HCT116 (cell line): ENCODE measurements at regions not wholly inside any gene's neighbourhood (a gene's known extent, or its start where the extent isn't known, plus 50 kb on each side); places are given as distances from the start of the nearest gene placed in this dataset.

ENCODE experiments used
- ATAC-seq: fragments of 200-7000 bp; cut with Tn5 transposase; 2 replicates; pipeline ENCODE4 v1.9.1; 2020; ENCODE audit warnings: mild to moderate bottlenecking, moderate library complexity
- BruUV-seq: library from RNA; stranded (reverse); fragments of 400-500 nt; replicated peaks from 2 replicates; lab custom pipeline; 2021; lab: Mats Ljungman, UMichigan
- CTCF ChIA-PET: fragments of 300-600 bp; sonication (Branson Sonifier 250); formaldehyde crosslinking; loops from one replicate; lab custom pipeline; 2021; ENCODE audit warnings: antibody characterized with exemption; lab: Charles Lee
- POLR2A ChIA-PET: fragments of 300-600, 350-600 bp; sonication (Branson Sonifier 250); formaldehyde crosslinking; loops from one replicate; lab custom pipeline; 2021; ENCODE audit warnings: antibody characterized with exemption; lab: Charles Lee
- RAD21 ChIA-PET, 2 experiments: fragments of 300-600 bp; sonication (Branson Sonifier 250); formaldehyde crosslinking; loops; one replicate each; lab custom pipeline; 2023; ENCODE audit warnings: low total read pairs in 2 of 2; ENCODE audit not compliant: uncharacterized antibody in 2 of 2, unreplicated experiment in 2 of 2, low non-redundant PET in 1 of 2; lab: Charles Lee
- DNase-seq: peaks from one replicate; pipeline ENCODE4 v3.0.0-alpha.2; 2010; ENCODE audit warnings: low read depth, low spot score
- H2AFZ ChIP-seq: fragments of 200-600 bp; shearing (Covaris generic), sonication (generic); 2 replicates; pipeline ENCODE4 v1.6.1; 2017; ENCODE audit warnings: low read depth, mixed run types, mixed read lengths, antibody characterized with exemption, low read length; ENCODE audit not compliant: poor library complexity, severe bottlenecking
- H3K27ac ChIP-seq: 2 replicates; pipeline ENCODE4 v1.5.1; 2012; ENCODE audit warnings: low read depth, low read length
- H3K27me3 ChIP-seq: fragments of 200-600 bp; sonication (generic); 2 replicates; pipeline ENCODE4 v1.6.1; 2016; ENCODE audit warnings: mixed run types, low read length, mixed read lengths; ENCODE audit not compliant: insufficient read depth
- H3K36me3 ChIP-seq, 2 experiments: fragments of 200-500 bp in 1 of 2; fragments of 200-600 bp in 1 of 2; sonication (Bioruptor generic) in 1 of 2; sonication (generic) in 1 of 2; 2 replicates each; pipeline versions ENCODE4 v1.5.1 to v1.6.1; 2014 to 2016; ENCODE audit warnings: low read length in 2 of 2, inconsistent platforms in 1 of 2, mixed read lengths in 1 of 2, mixed run types in 1 of 2; ENCODE audit not compliant: insufficient read depth in 2 of 2, control insufficient read depth in 1 of 2
- H3K4me1 ChIP-seq, 2 experiments: fragments of 200-600 bp in 1 of 2; sonication (generic) in 1 of 2; 2 replicates each; pipeline versions ENCODE4 v1.5.1 to v1.6.1; 2012 to 2017; ENCODE audit warnings: low read length in 2 of 2, inconsistent platforms in 1 of 2, mild to moderate bottlenecking in 1 of 2, mixed read lengths in 1 of 2, mixed run types in 1 of 2, moderate library complexity in 1 of 2; ENCODE audit not compliant: insufficient read depth in 2 of 2, control insufficient read depth in 1 of 2
- H3K4me2 ChIP-seq: fragments of 200-600 bp; sonication (generic); 2 replicates; pipeline ENCODE4 v1.6.1; 2017; ENCODE audit warnings: mixed run types, low read length, mixed read lengths
- H3K4me3 ChIP-seq, 2 experiments: fragments of 200-600 bp in 1 of 2; sonication (generic) in 1 of 2; replicated peaks in 1 of 2; 2 replicates each; pipeline ENCODE4 v1.5.1; 2011 to 2016; ENCODE audit warnings: low read length in 2 of 2, control low read depth in 1 of 2, low read depth in 1 of 2, mild to moderate bottlenecking in 1 of 2, mixed read lengths in 1 of 2, mixed run types in 1 of 2
- H3K79me2 ChIP-seq: fragments of 200-600 bp; sonication (generic); 2 replicates; pipeline ENCODE4 v1.6.1; 2017; ENCODE audit warnings: mild to moderate bottlenecking, mixed run types, low read length, moderate library complexity, mixed read lengths; ENCODE audit not compliant: insufficient read depth
- H3K9ac ChIP-seq: fragments of 200-600 bp; sonication (generic); 2 replicates; pipeline ENCODE4 v1.6.1; 2016; ENCODE audit warnings: low read length, mixed read lengths
- H3K9me2 ChIP-seq: fragments of 200-600 bp; sonication (generic), shearing (Covaris generic); 2 replicates; pipeline ENCODE4 v1.6.1; 2017; ENCODE audit warnings: mixed run types, mild to moderate bottlenecking, moderate library complexity; ENCODE audit not compliant: insufficient read depth
- H3K9me3 ChIP-seq, 2 experiments: fragments of 200-500 bp in 1 of 2; fragments of 200-600 bp in 1 of 2; sonication (Bioruptor generic) in 1 of 2; sonication (generic) in 1 of 2; 2 replicates each; pipeline ENCODE4 v1.6.1; 2014 to 2017; ENCODE audit warnings: low read length in 2 of 2, mixed read lengths in 2 of 2, inconsistent platforms in 1 of 2, low read depth in 1 of 2, mild to moderate bottlenecking in 1 of 2, mixed run types in 1 of 2, moderate library complexity in 1 of 2; ENCODE audit not compliant: control insufficient read depth in 1 of 2, insufficient read depth in 1 of 2
- H4K20me1 ChIP-seq: fragments of 200-600 bp; sonication (generic), shearing (Covaris generic); 2 replicates; pipeline ENCODE4 v1.6.1; 2017; ENCODE audit warnings: mixed run types, mild to moderate bottlenecking, moderate library complexity; ENCODE audit not compliant: insufficient read depth
- CBX3 ChIP-seq: IDR thresholded peaks from 2 replicates; pipeline ENCODE4 v1.6.1; 2012; ENCODE audit warnings: low read depth
- EGR1 ChIP-seq: IDR thresholded peaks from 2 replicates; pipeline ENCODE4 v1.6.1; 2012; ENCODE audit warnings: low read depth
- FOSL1 ChIP-seq: IDR thresholded peaks from 2 replicates; pipeline ENCODE4 v1.6.1; 2012; ENCODE audit warnings: low read depth
- POLR2A ChIP-seq: IDR thresholded peaks from 2 replicates; pipeline ENCODE4 v1.7.0; 2011; ENCODE audit warnings: borderline replicate concordance; ENCODE audit not compliant: insufficient read depth, insufficient read length; ENCODE audit errors: extremely low read depth
- RAD21 ChIP-seq: IDR thresholded peaks from 2 replicates; pipeline ENCODE4 v1.6.1; 2012; ENCODE audit warnings: low read depth, mild to moderate bottlenecking
- SIN3A ChIP-seq: IDR thresholded peaks from 2 replicates; pipeline ENCODE4 v1.6.1; 2012; ENCODE audit warnings: low read depth
- SP1 ChIP-seq: IDR thresholded peaks from 2 replicates; pipeline ENCODE4 v1.6.1; 2012; ENCODE audit warnings: low read depth
- SRF ChIP-seq: IDR thresholded peaks from 2 replicates; pipeline ENCODE4 v1.6.1; 2012; ENCODE audit warnings: low read depth
- TCF7L2 ChIP-seq: IDR thresholded peaks from 2 replicates; pipeline ENCODE4 v1.7.0; 2011; ENCODE audit warnings: borderline replicate concordance, inconsistent platforms; ENCODE audit not compliant: insufficient read depth, insufficient read length; ENCODE audit errors: extremely low read depth
- ZFX ChIP-seq: fragments of 450-650 bp; IDR thresholded peaks from 2 replicates; pipeline ENCODE4 v1.6.1; 2017
- ZNF274 ChIP-seq: fragments of 200-500 bp; sonication (Bioruptor generic); IDR thresholded peaks from 2 replicates; pipeline ENCODE4 v1.6.1; 2014; ENCODE audit warnings: mild to moderate bottlenecking, low read depth, low read length, inconsistent platforms
- intact Hi-C: fragments of 100-400 bp; cut with micrococcal nuclease; formaldehyde crosslinking; loops from 2 replicates; pipeline ENCODE4 v1.10.0; 2022
- TF ChIP-seq, protein P1 (sequence below), 3 experiments: fragments of 200-600 bp in 1 of 3; sonication (generic) in 1 of 3; IDR thresholded peaks in 2 of 3; conservative IDR thresholded peaks in 1 of 3; 2 replicates each; pipeline ENCODE4 v1.5.1; 2012 to 2017; ENCODE audit warnings: low read depth in 2 of 3, low read length in 2 of 3, antibody characterized with exemption in 1 of 3, borderline replicate concordance in 1 of 3, control low read depth in 1 of 3, mild to moderate bottlenecking in 1 of 3, mixed read lengths in 1 of 3, mixed run types in 1 of 3, moderate library complexity in 1 of 3; ENCODE audit not compliant: insufficient read depth in 1 of 3
- TF ChIP-seq, protein P2 (sequence below): IDR thresholded peaks from 2 replicates; pipeline ENCODE4 v1.6.1; 2012; ENCODE audit warnings: low read depth
- TF ChIP-seq, protein P3 (sequence below): IDR thresholded peaks from 2 replicates; pipeline ENCODE4 v1.6.1; 2012
- TF ChIP-seq, protein P4 (sequence below): IDR thresholded peaks from 2 replicates; pipeline ENCODE4 v1.6.1; 2012
- TF ChIP-seq, protein P5 (sequence below): IDR thresholded peaks from 2 replicates; pipeline ENCODE4 v1.6.1; 2011; ENCODE audit warnings: mild to moderate bottlenecking, low read length, moderate library complexity; ENCODE audit not compliant: insufficient replicate concordance; ENCODE audit errors: extremely low read depth

DNA sequence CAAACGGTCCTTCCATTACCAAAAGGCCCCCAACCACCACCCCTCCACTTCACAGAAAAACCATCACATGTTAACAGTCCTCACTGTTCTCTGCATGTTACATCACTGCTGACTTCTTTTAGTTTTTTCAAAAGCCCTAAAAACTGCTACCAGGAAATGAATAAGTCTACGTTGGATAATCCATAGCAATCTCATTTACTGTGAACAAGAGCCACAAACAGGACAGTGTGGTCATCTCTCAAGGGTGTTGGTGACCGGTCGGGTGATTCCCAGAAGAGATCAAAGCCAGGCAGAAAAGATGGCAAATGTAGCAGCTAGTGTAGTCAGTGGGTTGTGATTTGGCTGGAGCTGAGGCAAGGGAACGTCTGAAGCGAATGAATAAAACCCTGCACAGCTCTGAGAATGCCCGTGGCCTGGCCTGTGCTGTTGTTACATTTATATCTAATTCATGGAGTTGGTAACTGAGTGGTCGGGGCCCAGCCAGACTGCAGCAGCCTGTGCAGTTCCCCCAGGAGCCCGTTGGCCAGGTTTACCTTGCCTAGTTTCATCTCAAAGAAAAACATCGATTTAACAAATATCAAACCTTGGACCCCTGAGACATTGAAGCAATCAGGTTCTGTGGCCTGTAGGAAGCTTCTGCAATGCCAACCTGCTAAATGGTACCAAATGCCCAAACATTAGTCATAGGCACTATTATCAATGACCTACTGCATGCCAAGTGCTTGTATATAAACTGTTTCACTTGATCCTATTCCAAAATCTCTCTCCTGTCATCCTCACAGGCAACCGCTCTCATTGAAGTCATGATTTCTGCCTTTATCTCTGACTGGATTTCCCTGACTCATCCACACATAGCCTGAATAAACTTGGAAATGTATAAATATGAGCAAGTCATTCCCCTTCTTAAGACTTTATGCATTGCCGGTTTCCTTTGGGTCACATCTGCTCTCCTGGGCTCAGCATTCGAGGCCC is 153.8 kb upstream of the SERP2 start:
- no peak overlapping the region for H3K4me2 ChIP-seq
- intact Hi-C loops, result no loop called here
- H3K79me2 ChIP-seq, result no peaks in the 10 kb centered on the region
- ATAC-seq, result peak; percentile 32; the same call in 1 of the 2 replicates
- CTCF ChIA-PET, result no interaction called here
- H4K20me1 ChIP-seq, result no peaks in the 10 kb centered on the region
- H3K4me1 ChIP-seq, result peaks cover 0 to 8% of the 10 kb centered on the region in 2 experiments; a peak in 1 of 4 replicates
- H3K27ac ChIP-seq, result no peak overlapping the region
- no peaks in the 10 kb centered on the region for H3K9me3 ChIP-seq
- H3K9ac ChIP-seq, result no peak overlapping the region
- no peak for TF ChIP-seq EGR1
- no peak for TF ChIP-seq SP1
- no peak for TF ChIP-seq ZFX
- TF ChIP-seq, protein P1, sequence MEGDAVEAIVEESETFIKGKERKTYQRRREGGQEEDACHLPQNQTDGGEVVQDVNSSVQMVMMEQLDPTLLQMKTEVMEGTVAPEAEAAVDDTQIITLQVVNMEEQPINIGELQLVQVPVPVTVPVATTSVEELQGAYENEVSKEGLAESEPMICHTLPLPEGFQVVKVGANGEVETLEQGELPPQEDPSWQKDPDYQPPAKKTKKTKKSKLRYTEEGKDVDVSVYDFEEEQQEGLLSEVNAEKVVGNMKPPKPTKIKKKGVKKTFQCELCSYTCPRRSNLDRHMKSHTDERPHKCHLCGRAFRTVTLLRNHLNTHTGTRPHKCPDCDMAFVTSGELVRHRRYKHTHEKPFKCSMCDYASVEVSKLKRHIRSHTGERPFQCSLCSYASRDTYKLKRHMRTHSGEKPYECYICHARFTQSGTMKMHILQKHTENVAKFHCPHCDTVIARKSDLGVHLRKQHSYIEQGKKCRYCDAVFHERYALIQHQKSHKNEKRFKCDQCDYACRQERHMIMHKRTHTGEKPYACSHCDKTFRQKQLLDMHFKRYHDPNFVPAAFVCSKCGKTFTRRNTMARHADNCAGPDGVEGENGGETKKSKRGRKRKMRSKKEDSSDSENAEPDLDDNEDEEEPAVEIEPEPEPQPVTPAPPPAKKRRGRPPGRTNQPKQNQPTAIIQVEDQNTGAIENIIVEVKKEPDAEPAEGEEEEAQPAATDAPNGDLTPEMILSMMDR (IDR thresholded peaks at IDR 0.05 in 2 of 3, conservative IDR thresholded peaks at IDR 0.05 in 1 of 3; ENCODE audit: borderline replicate concordance in 1 of 3, insufficient read depth in 1 of 3, low read depth in 2 of 3, low read length in 2 of 3), result no peak
- TF ChIP-seq ZNF274, result no peak
- no peak for TF ChIP-seq TCF7L2
- no peak for TF ChIP-seq POLR2A
- TF ChIP-seq, protein P2, sequence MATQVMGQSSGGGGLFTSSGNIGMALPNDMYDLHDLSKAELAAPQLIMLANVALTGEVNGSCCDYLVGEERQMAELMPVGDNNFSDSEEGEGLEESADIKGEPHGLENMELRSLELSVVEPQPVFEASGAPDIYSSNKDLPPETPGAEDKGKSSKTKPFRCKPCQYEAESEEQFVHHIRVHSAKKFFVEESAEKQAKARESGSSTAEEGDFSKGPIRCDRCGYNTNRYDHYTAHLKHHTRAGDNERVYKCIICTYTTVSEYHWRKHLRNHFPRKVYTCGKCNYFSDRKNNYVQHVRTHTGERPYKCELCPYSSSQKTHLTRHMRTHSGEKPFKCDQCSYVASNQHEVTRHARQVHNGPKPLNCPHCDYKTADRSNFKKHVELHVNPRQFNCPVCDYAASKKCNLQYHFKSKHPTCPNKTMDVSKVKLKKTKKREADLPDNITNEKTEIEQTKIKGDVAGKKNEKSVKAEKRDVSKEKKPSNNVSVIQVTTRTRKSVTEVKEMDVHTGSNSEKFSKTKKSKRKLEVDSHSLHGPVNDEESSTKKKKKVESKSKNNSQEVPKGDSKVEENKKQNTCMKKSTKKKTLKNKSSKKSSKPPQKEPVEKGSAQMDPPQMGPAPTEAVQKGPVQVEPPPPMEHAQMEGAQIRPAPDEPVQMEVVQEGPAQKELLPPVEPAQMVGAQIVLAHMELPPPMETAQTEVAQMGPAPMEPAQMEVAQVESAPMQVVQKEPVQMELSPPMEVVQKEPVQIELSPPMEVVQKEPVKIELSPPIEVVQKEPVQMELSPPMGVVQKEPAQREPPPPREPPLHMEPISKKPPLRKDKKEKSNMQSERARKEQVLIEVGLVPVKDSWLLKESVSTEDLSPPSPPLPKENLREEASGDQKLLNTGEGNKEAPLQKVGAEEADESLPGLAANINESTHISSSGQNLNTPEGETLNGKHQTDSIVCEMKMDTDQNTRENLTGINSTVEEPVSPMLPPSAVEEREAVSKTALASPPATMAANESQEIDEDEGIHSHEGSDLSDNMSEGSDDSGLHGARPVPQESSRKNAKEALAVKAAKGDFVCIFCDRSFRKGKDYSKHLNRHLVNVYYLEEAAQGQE, result no peak
- no peak for TF ChIP-seq FOSL1
- no peak for TF ChIP-seq SIN3A
- TF ChIP-seq, protein P3, sequence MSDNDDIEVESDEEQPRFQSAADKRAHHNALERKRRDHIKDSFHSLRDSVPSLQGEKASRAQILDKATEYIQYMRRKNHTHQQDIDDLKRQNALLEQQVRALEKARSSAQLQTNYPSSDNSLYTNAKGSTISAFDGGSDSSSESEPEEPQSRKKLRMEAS, result no peak
- TF ChIP-seq, protein P4, sequence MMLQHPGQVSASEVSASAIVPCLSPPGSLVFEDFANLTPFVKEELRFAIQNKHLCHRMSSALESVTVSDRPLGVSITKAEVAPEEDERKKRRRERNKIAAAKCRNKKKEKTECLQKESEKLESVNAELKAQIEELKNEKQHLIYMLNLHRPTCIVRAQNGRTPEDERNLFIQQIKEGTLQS, result no peak
- TF ChIP-seq, protein P5, sequence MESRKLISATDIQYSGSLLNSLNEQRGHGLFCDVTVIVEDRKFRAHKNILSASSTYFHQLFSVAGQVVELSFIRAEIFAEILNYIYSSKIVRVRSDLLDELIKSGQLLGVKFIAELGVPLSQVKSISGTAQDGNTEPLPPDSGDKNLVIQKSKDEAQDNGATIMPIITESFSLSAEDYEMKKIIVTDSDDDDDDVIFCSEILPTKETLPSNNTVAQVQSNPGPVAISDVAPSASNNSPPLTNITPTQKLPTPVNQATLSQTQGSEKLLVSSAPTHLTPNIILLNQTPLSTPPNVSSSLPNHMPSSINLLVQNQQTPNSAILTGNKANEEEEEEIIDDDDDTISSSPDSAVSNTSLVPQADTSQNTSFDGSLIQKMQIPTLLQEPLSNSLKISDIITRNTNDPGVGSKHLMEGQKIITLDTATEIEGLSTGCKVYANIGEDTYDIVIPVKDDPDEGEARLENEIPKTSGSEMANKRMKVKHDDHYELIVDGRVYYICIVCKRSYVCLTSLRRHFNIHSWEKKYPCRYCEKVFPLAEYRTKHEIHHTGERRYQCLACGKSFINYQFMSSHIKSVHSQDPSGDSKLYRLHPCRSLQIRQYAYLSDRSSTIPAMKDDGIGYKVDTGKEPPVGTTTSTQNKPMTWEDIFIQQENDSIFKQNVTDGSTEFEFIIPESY, result no peak
- no peak for TF ChIP-seq CBX3
- no peak for TF ChIP-seq SRF
- TF ChIP-seq RAD21, result no peak
- TF ChIP-seq, all 23 proteins: peak for 0
- BruUV-seq, result no TSS peak
- H3K27me3 ChIP-seq, result no peaks in the 10 kb centered on the region
- ChIA-PET POLR2A (no interaction called here), RAD21 (no interaction called here)
- no peaks in the 10 kb centered on the region for H3K36me3 ChIP-seq
- H3K4me3 ChIP-seq, result no peak overlapping the region
- H3K9me2 ChIP-seq, result no peaks in the 10 kb centered on the region
- H2AFZ ChIP-seq, result no peak overlapping the region
- no peak for DNase-seq
